Astrocyte of the cerebellum (primary cell): ENCODE measurements at regions not wholly inside any gene's neighbourhood (a gene's known extent, or its start where the extent isn't known, plus 50 kb on each side); places are given as distances from the start of the nearest gene placed in this dataset.

Source experiments
- DNase-seq: peaks from one replicate; pipeline ENCODE4 v3.0.0-alpha.2; 2011; ENCODE audit warnings: low read depth
- H3K4me3 ChIP-seq: 2 replicates; pipeline ENCODE4 v1.5.1; 2011; ENCODE audit warnings: mild to moderate bottlenecking, low read depth, low read length, moderate library complexity
- CTCF ChIP-seq: IDR thresholded peaks from 2 replicates; pipeline ENCODE4 v1.5.1; 2012; ENCODE audit warnings: low read length, low read depth, moderate library complexity, mild to moderate bottlenecking; ENCODE audit errors: missing control alignments
- in situ Hi-C: cut with HindIII; loops from 2 replicates; pipeline ENCODE4 v1.10.0; 2017; ENCODE audit warnings: low sequenced_read_pairs

- peak; percentile 8 for DNase-seq
- in situ Hi-C loops: no loop called here
- TF ChIP-seq CTCF: no peak
- no peak overlapping the region for H3K4me3 ChIP-seq
Measured at GRCh38 chr3:90010341-90010740, 902.9 kb downstream of the EPHA3 start.

GRCh38 chr3:90011131-90011530 lies 903.7 kb downstream of the EPHA3 start:
- H3K4me3 ChIP-seq: no peak overlapping the region
- TF ChIP-seq CTCF: no peak
- in situ Hi-C loops: no loop called here
- no peak for DNase-seq

GRCh38 chr3:90011596-90011995 lies 904.2 kb downstream of the EPHA3 start:
- in situ Hi-C loops: no loop called here
- DNase-seq: no peak
- H3K4me3 ChIP-seq: no peak overlapping the region
- TF ChIP-seq CTCF: no peak

GRCh38 chr3:90011996-90012395 lies 904.6 kb downstream of the EPHA3 start:
- no peak overlapping the region for H3K4me3 ChIP-seq
- in situ Hi-C loops: no loop called here
- no peak for TF ChIP-seq CTCF

GRCh38 chr3:90015688-90016356 lies 908.4 kb downstream of the EPHA3 start:
- TF ChIP-seq CTCF: no peak
- H3K4me3 ChIP-seq: no peak overlapping the region
- in situ Hi-C loops: no loop called here
- DNase-seq: peak; percentile 27

More at GRCh38 chr3:90011996-90012395, 904.6 kb downstream of the EPHA3 start:
- no peak for DNase-seq

GRCh38 chr3:90016555-90016954 lies 909.1 kb downstream of the EPHA3 start:
- no peak for DNase-seq
- in situ Hi-C loops: no loop called here
- no peak overlapping the region for H3K4me3 ChIP-seq
- TF ChIP-seq CTCF: no peak
